H1 (cell line): ENCODE measurements at regions not wholly inside any gene's neighbourhood (a gene's known extent, or its start where the extent isn't known, plus 50 kb on each side); places are given as distances from the start of the nearest gene placed in this dataset.

Experiments used
- CTCF ChIA-PET: fragments of 300-600 bp; sonication (Branson Sonifier 250); formaldehyde crosslinking; loops from one replicate; lab custom pipeline; 2021; ENCODE audit not compliant: partially characterized antibody; lab: Charles Lee
- POLR2A ChIA-PET: fragments of 300-600 bp; sonication (Branson Sonifier 250); formaldehyde crosslinking; loops from one replicate; lab custom pipeline; 2021; ENCODE audit warnings: inconsistent platforms; ENCODE audit not compliant: partially characterized antibody; lab: Charles Lee
- DNase-seq, 2 experiments: peaks; one replicate each; pipeline versions ENCODE4 v3.0.0 to v3.0.0-alpha.2; 2010 to 2022; ENCODE audit warnings: low spot score in 2 of 2, low read depth in 1 of 2, mixed read lengths in 1 of 2
- FAIRE-seq: peaks from 2 replicates; lab custom pipeline; 2011; peaks lifted over from hg19 to GRCh38; lab: Jason Lieb, UNC
- H2AFZ ChIP-seq: 2 replicates; pipeline ENCODE4 v1.8.1; 2012; ENCODE audit warnings: low read length, inconsistent platforms
- H2AK5ac ChIP-seq: 2 replicates; pipeline ENCODE4 v1.6.1; 2013; ENCODE audit warnings: low read depth, low read length
- H2BK120ac ChIP-seq: replicated peaks from 2 replicates; pipeline ENCODE3; 2013; ENCODE audit warnings: low read depth, low read length, inconsistent platforms
- H2BK12ac ChIP-seq: 2 replicates; pipeline ENCODE4 v1.6.1; 2013; ENCODE audit warnings: low read depth, low read length
- H2BK15ac ChIP-seq: 2 replicates; pipeline ENCODE4 v1.6.1; 2013; ENCODE audit warnings: low read length
- H2BK20ac ChIP-seq: 2 replicates; pipeline ENCODE4 v1.6.1; 2013; ENCODE audit warnings: low read length
- H2BK5ac ChIP-seq: 2 replicates; pipeline ENCODE4 v1.6.1; 2013; ENCODE audit warnings: low read depth, low read length
- H3K14ac ChIP-seq: 2 replicates; pipeline ENCODE4 v1.6.1; 2013; ENCODE audit warnings: inconsistent platforms; ENCODE audit not compliant: insufficient read length
- H3K18ac ChIP-seq: 2 replicates; pipeline ENCODE4 v1.6.1; 2013; ENCODE audit warnings: low read length; ENCODE audit errors: extremely low read depth
- H3K23ac ChIP-seq: 2 replicates; pipeline ENCODE4 v1.6.1; 2013; ENCODE audit warnings: inconsistent platforms; ENCODE audit not compliant: insufficient read length
- H3K23me2 ChIP-seq: 2 replicates; pipeline ENCODE4 v1.6.1; 2013; ENCODE audit warnings: low read depth, low read length
- H3K27ac ChIP-seq: 2 replicates; pipeline ENCODE4 v1.6.1; 2011; ENCODE audit warnings: low read depth, low read length, inconsistent platforms
- H3K27me3 ChIP-seq, 4 experiments: replicated peaks in 1 of 4; 1 replicate in 1 of 4; 2 replicates in 3 of 4; pipeline versions ENCODE4 v1.6.1 to v1.8.1; 2011 to 2013; ENCODE audit warnings: low read length in 3 of 4, mild to moderate bottlenecking in 3 of 4, inconsistent platforms in 2 of 4, mixed read lengths in 2 of 4, moderate library complexity in 1 of 4; ENCODE audit not compliant: control insufficient read depth in 3 of 4, insufficient read depth in 3 of 4; ENCODE audit errors: extremely low read depth in 1 of 4
- H3K36me3 ChIP-seq, 4 experiments: 2 replicates each; pipeline versions ENCODE4 v1.6.1 to v1.8.1; 2011 to 2013; ENCODE audit warnings: mild to moderate bottlenecking in 4 of 4, low read length in 3 of 4, moderate library complexity in 2 of 4, control low read depth in 1 of 4, inconsistent platforms in 1 of 4; ENCODE audit not compliant: insufficient read depth in 4 of 4, control insufficient read depth in 2 of 4
- H3K4ac ChIP-seq: replicated peaks from 2 replicates; pipeline ENCODE3; 2013; ENCODE audit warnings: low read length, low read depth, mixed read lengths, inconsistent platforms; ENCODE audit not compliant: insufficient read length
- H3K4me1 ChIP-seq, 4 experiments: replicated peaks in 1 of 4; 1 replicate in 1 of 4; 2 replicates in 3 of 4; pipeline versions ENCODE4 v1.6.1 to v1.8.1; 2011 to 2013; ENCODE audit warnings: low read length in 3 of 4, inconsistent platforms in 2 of 4, mixed read lengths in 1 of 4; ENCODE audit not compliant: insufficient read depth in 4 of 4, control insufficient read depth in 3 of 4
- H3K4me2 ChIP-seq, 2 experiments: 2 replicates each; pipeline versions ENCODE4 v1.6.1 to v1.8.1; 2011 to 2013; ENCODE audit warnings: low read depth in 2 of 2, low read length in 2 of 2, control low read depth in 1 of 2, inconsistent platforms in 1 of 2, mild to moderate bottlenecking in 1 of 2; ENCODE audit not compliant: insufficient read depth in 1 of 2
- H3K4me3 ChIP-seq, 4 experiments: fragments of 200-600, 300-600 bp in 1 of 4; sonication (generic), shearing (Covaris generic), sonication (Bioruptor Twin) in 1 of 4; 2 replicates each; pipeline versions ENCODE4 v1.5.1 to v1.8.1; 2011 to 2016; ENCODE audit warnings: low read length in 4 of 4, low read depth in 3 of 4, control low read depth in 2 of 4, inconsistent platforms in 2 of 4, mild to moderate bottlenecking in 2 of 4, mixed read lengths in 1 of 4, moderate library complexity in 1 of 4; ENCODE audit not compliant: insufficient read depth in 2 of 4; ENCODE audit errors: extremely low read depth in 1 of 4
- H3K56ac ChIP-seq: replicated peaks from 2 replicates; pipeline ENCODE3; 2013; ENCODE audit warnings: low read depth, mild to moderate bottlenecking, mixed read lengths, low read length, inconsistent platforms; ENCODE audit not compliant: insufficient read length
- H3K79me1 ChIP-seq: 2 replicates; pipeline ENCODE4 v1.6.1; 2013; ENCODE audit warnings: low read depth, low read length, control low read depth
- H3K79me2 ChIP-seq, 2 experiments: 2 replicates each; pipeline versions ENCODE4 v1.6.1 to v1.8.1; 2012 to 2013; ENCODE audit warnings: low read length in 2 of 2, mild to moderate bottlenecking in 2 of 2, inconsistent platforms in 1 of 2; ENCODE audit not compliant: insufficient read depth in 2 of 2, control insufficient read depth in 1 of 2
- H3K9ac ChIP-seq, 4 experiments: replicated peaks in 1 of 4; 1 replicate in 1 of 4; 2 replicates in 3 of 4; pipeline versions ENCODE4 v1.6.1 to v1.8.1; 2011 to 2013; ENCODE audit warnings: low read depth in 3 of 4, low read length in 3 of 4, control low read depth in 2 of 4, mild to moderate bottlenecking in 2 of 4, moderate library complexity in 2 of 4, inconsistent platforms in 1 of 4; ENCODE audit errors: extremely low read depth in 1 of 4
- H3K9me3 ChIP-seq, 2 experiments: 2 replicates each; pipeline versions ENCODE4 v1.6.1 to v1.8.1; 2012 to 2013; ENCODE audit warnings: mild to moderate bottlenecking in 2 of 2, moderate library complexity in 2 of 2, control low read depth in 1 of 2, inconsistent platforms in 1 of 2, low read depth in 1 of 2, low read length in 1 of 2, mixed read lengths in 1 of 2; ENCODE audit not compliant: insufficient read depth in 2 of 2
- H4K20me1 ChIP-seq, 2 experiments: replicated peaks in 1 of 2; 2 replicates each; pipeline versions ENCODE3 to v1.8.1; 2011 to 2013; ENCODE audit warnings: inconsistent platforms in 2 of 2, low read length in 2 of 2, mild to moderate bottlenecking in 1 of 2; ENCODE audit not compliant: insufficient read depth in 2 of 2, control insufficient read depth in 1 of 2
- H4K5ac ChIP-seq: 2 replicates; pipeline ENCODE4 v1.6.1; 2013; ENCODE audit warnings: low read length, low read depth, mixed read lengths, inconsistent platforms; ENCODE audit not compliant: insufficient read length
- H4K8ac ChIP-seq: 2 replicates; pipeline ENCODE4 v1.8.0; 2013; ENCODE audit warnings: mild to moderate bottlenecking, moderate library complexity, low read length, inconsistent platforms; ENCODE audit not compliant: insufficient read depth; ENCODE audit errors: extremely low read depth
- H4K91ac ChIP-seq: replicated peaks from 2 replicates; pipeline ENCODE3; 2013; ENCODE audit warnings: low read length, mixed read lengths, inconsistent platforms; ENCODE audit not compliant: insufficient read length
- EP300 ChIP-seq, 2 experiments: IDR thresholded peaks; 1 replicate in 1 of 2; 2 replicates in 1 of 2; pipeline ENCODE4 v1.6.1; 2011 to 2012; ENCODE audit warnings: low read depth in 2 of 2, low read length in 2 of 2, mild to moderate bottlenecking in 2 of 2, borderline replicate concordance in 1 of 2, inconsistent platforms in 1 of 2, moderate library complexity in 1 of 2
- POLR2AphosphoS5 ChIP-seq: IDR thresholded peaks from 2 replicates; pipeline ENCODE4 v1.6.1; 2011; ENCODE audit warnings: low read depth, low read length
- WGBS, 2 experiments: shearing (Covaris generic) in 1 of 2; methylation state at CpG; one replicate each; pipeline versions ENCODE4 v1.1.6 to v1.1.7; 2013 to 2015; ENCODE audit warnings: low lambda C conversion rate in 2 of 2, mixed read lengths in 2 of 2, inconsistent platforms in 1 of 2, low coverage in 1 of 2, missing lambda C conversion rate in 1 of 2; ENCODE audit not compliant: insufficient replicate concordance in 2 of 2, insufficient coverage in 1 of 2, insufficient read length in 1 of 2; ENCODE audit errors: extremely low coverage in 1 of 2, missing lambda C conversion rate in 1 of 2; 5-methylcytosine and 5-hydroxymethylcytosine counted together

DNA sequence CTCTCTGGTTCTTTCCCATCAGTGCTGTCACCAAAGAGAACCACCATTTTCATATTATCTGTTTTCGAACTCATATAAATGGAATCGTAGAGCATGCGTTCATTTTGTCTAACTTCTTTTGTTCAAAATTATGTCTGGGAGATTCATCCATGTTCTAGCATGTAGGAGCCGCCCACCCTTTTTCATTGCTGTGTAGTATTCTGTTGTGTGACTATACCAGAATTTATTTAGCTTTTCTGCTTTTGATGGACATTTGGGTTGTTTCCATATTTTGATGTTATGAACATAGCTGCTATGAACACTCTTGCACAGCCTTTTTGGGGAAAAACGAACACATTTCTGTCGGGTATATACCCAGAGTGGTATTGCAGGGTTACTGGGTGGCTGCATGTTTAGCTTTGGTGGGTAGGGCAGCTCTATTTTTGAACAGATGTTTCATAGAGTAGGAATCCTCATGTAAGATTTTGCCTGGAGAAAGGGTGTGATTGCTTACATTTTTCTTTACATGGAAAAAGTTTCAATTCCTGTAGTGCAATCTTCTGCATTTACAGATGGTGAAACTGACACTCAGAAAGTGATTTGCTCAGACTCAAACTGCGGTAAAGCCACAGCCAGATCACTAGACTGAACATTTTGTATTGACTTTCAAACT, 100.2 kb upstream of the IL12B start:
- no peak overlapping the region for H3K4me3 ChIP-seq
- 93% methylated on average over 7 of the region's 7 CpGs; no CpG with 5 or more reads in 1 of the 2 experiments for WGBS, 2 experiments
- CTCF ChIA-PET = interaction anchor here (0.7 to 3.5 kb wide), 4 partner anchors 12 to 557 kb away, joined by 4 to 16 read pairs (median 6); no protein-coding TSS in a partner anchor
- H2BK120ac ChIP-seq = no peak overlapping the region
- no peak overlapping the region for H3K9ac ChIP-seq
- no peak overlapping the region for H3K4me2 ChIP-seq
- H3K79me2 ChIP-seq = no peaks in the 10 kb centered on the region
- H4K8ac ChIP-seq = no peak overlapping the region
- POLR2A ChIA-PET = no interaction called here
- no peak overlapping the region for H4K91ac ChIP-seq
- H3K18ac ChIP-seq = no peak overlapping the region
- no peak overlapping the region for H2BK12ac ChIP-seq
- no peaks in the 10 kb centered on the region for H3K9me3 ChIP-seq
- no peak overlapping the region for H2AFZ ChIP-seq
- no peak for FAIRE-seq
- no peak overlapping the region for H2BK20ac ChIP-seq
- no peaks in the 10 kb centered on the region for H3K36me3 ChIP-seq
- no peaks in the 10 kb centered on the region for H3K27me3 ChIP-seq
- H3K23ac ChIP-seq = no peak overlapping the region
- no peaks in the 10 kb centered on the region for H3K79me1 ChIP-seq
- H3K23me2 ChIP-seq = no peaks in the 10 kb centered on the region
- H4K20me1 ChIP-seq = no peaks in the 10 kb centered on the region
- DNase-seq = no peak
- H3K14ac ChIP-seq = no peak overlapping the region
- H3K4ac ChIP-seq = no peak overlapping the region
- H2BK15ac ChIP-seq = no peak overlapping the region
- no peak overlapping the region for H3K56ac ChIP-seq
- no peak overlapping the region for H3K27ac ChIP-seq
- no peak overlapping the region for H2AK5ac ChIP-seq
- H2BK5ac ChIP-seq = no peak overlapping the region
- no peak overlapping the region for H4K5ac ChIP-seq
- H3K4me1 ChIP-seq = peaks cover 0 to 2% (median 0%) of the 10 kb centered on the region in 4 experiments; a peak in 1 of 7 replicates
- no peak for TF ChIP-seq EP300 (IDR thresholded peaks at IDR 0.05; ENCODE audit: borderline replicate concordance in 1 of 2, low read depth in 2 of 2, low read length in 2 of 2)
- no peak for TF ChIP-seq POLR2AphosphoS5
